ENCODE measurements at regions not wholly inside any gene's neighbourhood (a gene's known extent, or its start where the extent isn't known, plus 50 kb on each side); places are given as distances from the start of the nearest gene placed in this dataset.

- TF ChIP-seq, protein P1, sequence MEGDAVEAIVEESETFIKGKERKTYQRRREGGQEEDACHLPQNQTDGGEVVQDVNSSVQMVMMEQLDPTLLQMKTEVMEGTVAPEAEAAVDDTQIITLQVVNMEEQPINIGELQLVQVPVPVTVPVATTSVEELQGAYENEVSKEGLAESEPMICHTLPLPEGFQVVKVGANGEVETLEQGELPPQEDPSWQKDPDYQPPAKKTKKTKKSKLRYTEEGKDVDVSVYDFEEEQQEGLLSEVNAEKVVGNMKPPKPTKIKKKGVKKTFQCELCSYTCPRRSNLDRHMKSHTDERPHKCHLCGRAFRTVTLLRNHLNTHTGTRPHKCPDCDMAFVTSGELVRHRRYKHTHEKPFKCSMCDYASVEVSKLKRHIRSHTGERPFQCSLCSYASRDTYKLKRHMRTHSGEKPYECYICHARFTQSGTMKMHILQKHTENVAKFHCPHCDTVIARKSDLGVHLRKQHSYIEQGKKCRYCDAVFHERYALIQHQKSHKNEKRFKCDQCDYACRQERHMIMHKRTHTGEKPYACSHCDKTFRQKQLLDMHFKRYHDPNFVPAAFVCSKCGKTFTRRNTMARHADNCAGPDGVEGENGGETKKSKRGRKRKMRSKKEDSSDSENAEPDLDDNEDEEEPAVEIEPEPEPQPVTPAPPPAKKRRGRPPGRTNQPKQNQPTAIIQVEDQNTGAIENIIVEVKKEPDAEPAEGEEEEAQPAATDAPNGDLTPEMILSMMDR (IDR thresholded peaks at IDR 0.05) = no peak
- TF ChIP-seq POLR2AphosphoS5 (IDR thresholded peaks at IDR 0.05) (no peak), POLR2A (IDR thresholded peaks at IDR 0.05) (no peak)
These were observed 421.0 kb upstream of the ZNF717 start for GRCh38 chr3:76206346-76206745.
